ENCODE measurements at regions not wholly inside any gene's neighbourhood (a gene's known extent, or its start where the extent isn't known, plus 50 kb on each side); places are given as distances from the start of the nearest gene placed in this dataset.

DNA sequence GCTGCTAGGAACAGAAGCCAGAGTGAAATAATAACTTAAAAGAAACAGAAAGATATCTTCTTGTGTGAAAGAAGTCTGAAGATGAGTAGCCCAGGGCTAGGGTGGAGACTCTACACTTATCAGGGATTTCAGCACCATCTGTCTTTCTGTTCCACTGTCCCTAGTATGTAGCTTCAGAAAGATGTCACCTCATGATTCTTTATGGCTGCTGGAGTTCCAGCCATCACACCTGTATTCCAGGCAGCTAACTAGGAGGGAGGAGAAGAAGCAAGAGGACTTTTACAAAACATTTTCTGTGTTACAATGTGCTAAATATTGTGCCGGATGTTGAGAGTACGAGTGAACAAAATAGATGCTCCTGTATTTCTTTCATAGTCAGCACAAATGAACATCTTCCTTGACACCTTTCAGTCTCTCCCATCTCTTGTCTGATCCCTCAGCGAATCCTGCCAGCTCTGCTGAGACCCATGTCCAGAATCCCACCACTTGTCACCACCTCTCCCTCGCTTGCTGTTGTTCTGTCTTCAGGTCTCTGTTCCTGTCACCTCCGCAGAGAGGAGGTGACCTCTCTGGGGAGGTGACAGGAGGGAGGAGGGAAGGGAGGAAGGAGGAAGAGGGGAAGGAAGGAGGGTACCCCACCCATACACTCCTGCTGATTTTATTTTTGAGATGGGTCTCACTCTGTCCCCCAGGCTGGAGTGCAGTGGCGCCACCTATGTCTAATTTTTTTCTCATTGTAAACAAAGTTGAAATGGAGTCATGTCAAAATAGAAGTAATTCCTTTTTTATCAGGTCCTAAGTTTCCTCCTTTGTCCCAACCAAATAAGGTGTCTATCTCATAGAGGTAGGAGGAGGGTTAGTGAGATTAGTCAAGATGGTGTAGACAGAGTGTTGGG is 188.9 kb downstream of the TFAP2C start:
- TF ChIP-seq, protein P1, sequence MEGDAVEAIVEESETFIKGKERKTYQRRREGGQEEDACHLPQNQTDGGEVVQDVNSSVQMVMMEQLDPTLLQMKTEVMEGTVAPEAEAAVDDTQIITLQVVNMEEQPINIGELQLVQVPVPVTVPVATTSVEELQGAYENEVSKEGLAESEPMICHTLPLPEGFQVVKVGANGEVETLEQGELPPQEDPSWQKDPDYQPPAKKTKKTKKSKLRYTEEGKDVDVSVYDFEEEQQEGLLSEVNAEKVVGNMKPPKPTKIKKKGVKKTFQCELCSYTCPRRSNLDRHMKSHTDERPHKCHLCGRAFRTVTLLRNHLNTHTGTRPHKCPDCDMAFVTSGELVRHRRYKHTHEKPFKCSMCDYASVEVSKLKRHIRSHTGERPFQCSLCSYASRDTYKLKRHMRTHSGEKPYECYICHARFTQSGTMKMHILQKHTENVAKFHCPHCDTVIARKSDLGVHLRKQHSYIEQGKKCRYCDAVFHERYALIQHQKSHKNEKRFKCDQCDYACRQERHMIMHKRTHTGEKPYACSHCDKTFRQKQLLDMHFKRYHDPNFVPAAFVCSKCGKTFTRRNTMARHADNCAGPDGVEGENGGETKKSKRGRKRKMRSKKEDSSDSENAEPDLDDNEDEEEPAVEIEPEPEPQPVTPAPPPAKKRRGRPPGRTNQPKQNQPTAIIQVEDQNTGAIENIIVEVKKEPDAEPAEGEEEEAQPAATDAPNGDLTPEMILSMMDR (IDR thresholded peaks at IDR 0.05; ENCODE audit: low read depth) = no peak

DNA sequence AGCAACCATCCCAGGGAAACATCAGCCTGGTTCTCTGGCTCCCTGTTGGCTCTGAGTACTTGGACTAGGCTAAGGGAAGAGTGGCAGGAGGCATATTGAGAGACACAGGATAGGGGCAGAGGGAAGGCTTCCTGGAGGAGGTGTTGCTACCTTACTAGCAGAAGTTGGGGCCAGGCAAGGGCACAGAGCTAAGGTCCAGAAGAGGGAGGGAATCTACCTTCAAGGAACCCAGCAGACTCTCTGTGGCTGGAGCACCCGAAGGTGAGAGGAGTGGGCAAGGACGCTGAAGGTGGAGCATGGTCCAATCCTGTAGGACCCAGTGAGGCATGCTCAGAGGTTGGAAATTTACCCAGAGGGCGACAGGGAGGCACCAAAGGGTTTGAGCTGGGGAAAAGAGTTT is 191.9 kb downstream of the TFAP2C start:
- TF ChIP-seq, protein P1 (IDR thresholded peaks at IDR 0.05; ENCODE audit: low read depth) = no peak

DNA sequence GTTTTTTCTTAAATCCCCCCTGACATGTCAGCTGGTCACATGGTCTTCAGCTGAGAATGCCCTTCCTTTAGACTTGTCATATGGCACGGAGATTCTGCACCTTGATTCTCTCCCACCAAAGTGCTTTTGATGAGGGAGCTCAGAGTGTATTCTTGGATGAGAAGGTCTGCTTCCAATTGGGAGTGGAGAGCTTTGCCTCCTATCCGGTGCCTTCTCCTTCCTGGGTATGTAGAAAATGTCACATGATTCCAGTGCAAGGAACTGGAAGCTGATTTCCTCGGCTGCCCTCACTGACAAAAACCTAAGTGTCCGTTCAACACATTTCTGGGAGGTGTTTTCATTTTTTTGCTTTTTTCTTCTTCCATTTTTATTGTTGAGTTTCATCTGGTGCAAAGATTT is 197.2 kb downstream of the TFAP2C start:
- TF ChIP-seq, protein P1 (IDR thresholded peaks at IDR 0.05; ENCODE audit: low read depth) = no peak

DNA sequence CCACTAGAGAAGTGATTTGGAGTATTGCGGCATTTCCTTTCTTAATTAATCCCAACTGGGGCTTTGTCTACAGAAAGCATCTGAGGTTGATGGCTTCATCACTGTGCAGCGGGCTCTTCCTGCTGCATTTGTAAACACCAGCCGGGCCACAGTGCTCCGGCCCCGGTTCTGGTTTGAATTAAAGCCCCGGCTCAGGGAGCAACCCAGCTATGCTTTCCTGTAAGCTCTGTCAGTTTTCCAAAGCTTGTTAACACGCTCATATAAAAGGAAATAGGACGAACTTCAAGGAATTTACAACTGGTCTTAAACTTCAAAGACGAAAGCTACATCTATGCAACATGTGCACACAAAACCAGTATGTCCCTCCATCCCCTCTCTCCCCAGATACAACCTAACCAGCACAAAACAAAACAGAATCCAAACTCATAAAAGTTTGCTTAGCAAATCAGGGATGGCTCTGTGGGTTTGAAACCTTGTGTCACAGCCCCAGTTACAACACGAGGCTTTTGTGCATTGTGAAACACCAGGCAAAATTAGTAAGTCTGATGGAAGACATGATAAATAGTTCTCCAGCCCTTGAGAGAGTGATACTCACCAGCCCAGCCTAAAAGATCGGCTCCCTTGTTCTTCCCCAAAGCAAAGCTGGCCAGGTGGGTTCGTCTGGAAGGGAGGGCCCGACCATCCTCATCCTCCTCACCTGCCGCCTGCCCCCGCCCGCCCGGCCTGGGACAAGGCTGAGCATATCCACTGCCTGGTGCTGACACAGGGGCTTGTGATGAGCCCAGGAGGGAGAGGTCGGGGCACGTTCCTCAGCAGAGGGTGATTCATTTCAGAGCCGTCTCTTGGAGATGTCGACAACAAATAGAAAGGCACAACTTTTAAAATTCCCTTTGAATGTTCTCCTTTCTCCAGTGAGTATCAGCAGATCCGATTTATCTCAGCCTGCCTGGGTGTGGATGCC is 197.9 kb downstream of the TFAP2C start:
- TF ChIP-seq, protein P1 (IDR thresholded peaks at IDR 0.05; ENCODE audit: low read depth) = no peak

- TF ChIP-seq, protein P1 (IDR thresholded peaks at IDR 0.05; ENCODE audit: low read depth) = no peak
Measured at GRCh38 chr20:56827763-56828162, 198.7 kb downstream of the TFAP2C start.

GRCh38 chr20:56828402-56828801 is 199.3 kb downstream of the TFAP2C start:
- TF ChIP-seq, protein P1 (IDR thresholded peaks at IDR 0.05; ENCODE audit: low read depth) = no peak
